ENCODE measurements at regions not wholly inside any gene's neighbourhood (a gene's known extent, or its start where the extent isn't known, plus 50 kb on each side); places are given as distances from the start of the nearest gene placed in this dataset.

DNA sequence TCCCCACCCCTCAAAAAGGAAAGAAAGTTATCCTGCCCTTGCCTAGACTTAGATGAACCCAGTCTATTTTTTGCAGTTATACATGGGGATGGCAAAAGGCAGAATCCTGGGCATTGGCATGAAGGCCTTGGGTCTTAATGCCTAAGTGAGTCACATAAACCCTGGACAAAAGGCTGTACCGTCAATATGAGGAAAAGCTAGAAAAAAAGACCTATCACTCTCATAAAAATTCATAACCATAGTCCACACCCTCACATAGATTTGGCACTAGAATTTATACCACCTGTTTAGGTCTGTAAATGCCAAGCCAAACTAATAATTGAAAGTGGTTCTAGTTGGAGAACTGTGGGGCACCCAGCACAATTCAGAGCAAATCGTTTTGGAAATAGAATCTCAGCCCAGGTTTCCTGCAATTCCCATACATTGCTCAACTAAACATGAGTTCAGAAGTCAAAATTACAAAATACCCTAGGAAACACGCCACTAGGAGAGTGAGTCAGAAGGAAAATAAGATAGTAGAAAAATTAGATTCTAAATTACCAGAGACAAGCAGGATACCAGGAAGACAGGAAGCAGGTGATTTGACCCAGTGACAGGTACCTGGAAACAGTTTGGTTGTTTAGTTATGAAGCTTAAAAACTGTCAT, 70.4 kb upstream of the FUCA2 start (continued):
- TF ChIP-seq, protein P1, sequence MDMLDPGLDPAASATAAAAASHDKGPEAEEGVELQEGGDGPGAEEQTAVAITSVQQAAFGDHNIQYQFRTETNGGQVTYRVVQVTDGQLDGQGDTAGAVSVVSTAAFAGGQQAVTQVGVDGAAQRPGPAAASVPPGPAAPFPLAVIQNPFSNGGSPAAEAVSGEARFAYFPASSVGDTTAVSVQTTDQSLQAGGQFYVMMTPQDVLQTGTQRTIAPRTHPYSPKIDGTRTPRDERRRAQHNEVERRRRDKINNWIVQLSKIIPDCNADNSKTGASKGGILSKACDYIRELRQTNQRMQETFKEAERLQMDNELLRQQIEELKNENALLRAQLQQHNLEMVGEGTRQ (IDR thresholded peaks at IDR 0.05; ENCODE audit: low read length), result no peak
- no peak for TF ChIP-seq SUZ12 (IDR thresholded peaks at IDR 0.05; ENCODE audit: low read length)
- TF ChIP-seq, protein P2, sequence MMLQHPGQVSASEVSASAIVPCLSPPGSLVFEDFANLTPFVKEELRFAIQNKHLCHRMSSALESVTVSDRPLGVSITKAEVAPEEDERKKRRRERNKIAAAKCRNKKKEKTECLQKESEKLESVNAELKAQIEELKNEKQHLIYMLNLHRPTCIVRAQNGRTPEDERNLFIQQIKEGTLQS (IDR thresholded peaks at IDR 0.05; ENCODE audit: insufficient read depth, low read depth, low read length), result no peak
- TF ChIP-seq, protein P3, sequence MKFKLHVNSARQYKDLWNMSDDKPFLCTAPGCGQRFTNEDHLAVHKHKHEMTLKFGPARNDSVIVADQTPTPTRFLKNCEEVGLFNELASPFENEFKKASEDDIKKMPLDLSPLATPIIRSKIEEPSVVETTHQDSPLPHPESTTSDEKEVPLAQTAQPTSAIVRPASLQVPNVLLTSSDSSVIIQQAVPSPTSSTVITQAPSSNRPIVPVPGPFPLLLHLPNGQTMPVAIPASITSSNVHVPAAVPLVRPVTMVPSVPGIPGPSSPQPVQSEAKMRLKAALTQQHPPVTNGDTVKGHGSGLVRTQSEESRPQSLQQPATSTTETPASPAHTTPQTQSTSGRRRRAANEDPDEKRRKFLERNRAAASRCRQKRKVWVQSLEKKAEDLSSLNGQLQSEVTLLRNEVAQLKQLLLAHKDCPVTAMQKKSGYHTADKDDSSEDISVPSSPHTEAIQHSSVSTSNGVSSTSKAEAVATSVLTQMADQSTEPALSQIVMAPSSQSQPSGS (IDR thresholded peaks at IDR 0.05; ENCODE audit: low read length), result no peak
- no peak for TF ChIP-seq SP1 (IDR thresholded peaks at IDR 0.05; ENCODE audit: low read depth, low read length)
- TF ChIP-seq KDM1A (IDR thresholded peaks at IDR 0.05; ENCODE audit: borderline replicate concordance, low read length), result no peak

Measured in H1 (cell line).